DOHH2 (cell line): ENCODE measurements at regions not wholly inside any gene's neighbourhood (a gene's known extent, or its start where the extent isn't known, plus 50 kb on each side); places are given as distances from the start of the nearest gene placed in this dataset.
A peak's percentile ranks its signal among the peaks of the same experiment; 100 is the strongest.

Experiments
- H3F3A ChIP-seq: fragments of 200-600 bp; sonication (generic), shearing (Covaris generic); 2 replicates; pipeline ENCODE4 v1.6.0; 2016; ENCODE audit warnings: antibody characterized with exemption, mild to moderate bottlenecking; ENCODE audit not compliant: control insufficient read depth, insufficient read depth
- H3K27ac ChIP-seq: fragments of 200-600 bp; sonication (generic); 2 replicates; pipeline ENCODE4 v1.5.1; 2014; ENCODE audit warnings: low read depth, mild to moderate bottlenecking, low read length, moderate library complexity
- H3K27me3 ChIP-seq: fragments of 200-600 bp; sonication (generic); 2 replicates; pipeline ENCODE4 v1.6.1; 2014; ENCODE audit warnings: mild to moderate bottlenecking, low read length, mixed read lengths; ENCODE audit not compliant: control insufficient read depth
- H3K36me3 ChIP-seq: fragments of 200-600 bp; sonication (generic); 2 replicates; pipeline ENCODE4 v1.6.1; 2014; ENCODE audit warnings: mild to moderate bottlenecking, low read length, moderate library complexity, mixed read lengths; ENCODE audit not compliant: control insufficient read depth
- H3K4me1 ChIP-seq: fragments of 200-600 bp; sonication (generic); 2 replicates; pipeline ENCODE4 v1.6.1; 2014; ENCODE audit warnings: mild to moderate bottlenecking, low read length, mixed read lengths; ENCODE audit not compliant: control insufficient read depth
- H3K4me2 ChIP-seq: fragments of 200-600 bp; sonication (generic); 2 replicates; pipeline ENCODE4 v1.6.0; 2014; ENCODE audit warnings: mild to moderate bottlenecking, low read length, moderate library complexity
- H3K4me3 ChIP-seq: fragments of 200-600 bp; sonication (generic); 2 replicates; pipeline ENCODE4 v1.5.1; 2014; ENCODE audit warnings: mild to moderate bottlenecking, low read length, mixed read lengths
- H3K79me2 ChIP-seq: fragments of 200-600 bp; sonication (generic); 2 replicates; pipeline ENCODE4 v1.6.1; 2014; ENCODE audit warnings: mild to moderate bottlenecking, low read length, mixed read lengths; ENCODE audit not compliant: control insufficient read depth
- H3K9me2 ChIP-seq: fragments of 200-600 bp; sonication (generic); replicated peaks from 2 replicates; pipeline ENCODE4 v1.6.1; 2014; ENCODE audit warnings: mild to moderate bottlenecking, low read length, mixed read lengths; ENCODE audit not compliant: control insufficient read depth
- H3K9me3 ChIP-seq: fragments of 200-600 bp; sonication (generic); 2 replicates; pipeline ENCODE4 v1.6.1; 2014; ENCODE audit warnings: antibody characterized with exemption, low read length, mixed read lengths; ENCODE audit not compliant: control insufficient read depth, insufficient read depth
- H4K20me1 ChIP-seq: fragments of 200-600 bp; sonication (generic); 2 replicates; pipeline ENCODE4 v1.6.0; 2014; ENCODE audit warnings: low read depth, mild to moderate bottlenecking, antibody characterized with exemption, low read length, moderate library complexity; ENCODE audit not compliant: control insufficient read depth, insufficient read depth
- CTCF ChIP-seq: fragments of 200-600 bp; sonication (generic); IDR thresholded peaks from one replicate; pipeline ENCODE4 v1.5.1; 2014; ENCODE audit warnings: antibody characterized with exemption, mild to moderate bottlenecking, low read depth, low read length; ENCODE audit not compliant: poor library complexity, severe bottlenecking
- EZH2phosphoT487 ChIP-seq: fragments of 200-600 bp; sonication (generic); IDR thresholded peaks from 2 replicates; pipeline ENCODE4 v1.6.1; 2017; ENCODE audit warnings: borderline replicate concordance, mild to moderate bottlenecking, antibody characterized with exemption, low read length, moderate library complexity, mixed read lengths

- no peak overlapping the region for H3K27ac ChIP-seq
- H3F3A ChIP-seq = no peaks in the 10 kb centered on the region
- H3K27me3 ChIP-seq = no peaks in the 10 kb centered on the region
- no peak overlapping the region for H3K4me2 ChIP-seq
- TF ChIP-seq CTCF (peak; percentile 13), EZH2phosphoT487 (no peak)
- H3K9me3 ChIP-seq = no peaks in the 10 kb centered on the region
- H3K36me3 ChIP-seq = no peaks in the 10 kb centered on the region
- no peaks in the 10 kb centered on the region for H4K20me1 ChIP-seq
- no peaks in the 10 kb centered on the region for H3K79me2 ChIP-seq
- H3K4me3 ChIP-seq = no peak overlapping the region
- H3K9me2 ChIP-seq = no peaks in the 10 kb centered on the region
- H3K4me1 ChIP-seq = no peaks in the 10 kb centered on the region
These were observed 377.7 kb upstream of the ERCC4 start for GRCh38 chr16:13542284-13542683.

- no peaks in the 10 kb centered on the region for H3K9me2 ChIP-seq
- H3K4me3 ChIP-seq = no peak overlapping the region
- H3K9me3 ChIP-seq = no peaks in the 10 kb centered on the region
- no peaks in the 10 kb centered on the region for H4K20me1 ChIP-seq
- TF ChIP-seq EZH2phosphoT487 = no peak
- TF ChIP-seq CTCF = no peak
- H3K4me1 ChIP-seq = no peaks in the 10 kb centered on the region
- H3K79me2 ChIP-seq = no peaks in the 10 kb centered on the region
- H3F3A ChIP-seq = no peaks in the 10 kb centered on the region
- no peak overlapping the region for H3K4me2 ChIP-seq
- H3K27ac ChIP-seq = no peak overlapping the region
- no peaks in the 10 kb centered on the region for H3K27me3 ChIP-seq
- H3K36me3 ChIP-seq = no peaks in the 10 kb centered on the region
These were observed 376.1 kb upstream of the ERCC4 start for GRCh38 chr16:13543850-13544249.

- no peak for TF ChIP-seq EZH2phosphoT487
- TF ChIP-seq CTCF = no peak
- H3K4me3 ChIP-seq = no peak overlapping the region
- no peaks in the 10 kb centered on the region for H3K9me3 ChIP-seq
- H3K79me2 ChIP-seq = no peaks in the 10 kb centered on the region
- no peaks in the 10 kb centered on the region for H3F3A ChIP-seq
- H3K4me1 ChIP-seq = no peaks in the 10 kb centered on the region
- H3K9me2 ChIP-seq = no peaks in the 10 kb centered on the region
- no peaks in the 10 kb centered on the region for H4K20me1 ChIP-seq
- H3K27ac ChIP-seq = no peak overlapping the region
- H3K4me2 ChIP-seq = no peak overlapping the region
- no peaks in the 10 kb centered on the region for H3K36me3 ChIP-seq
- H3K27me3 ChIP-seq = no peaks in the 10 kb centered on the region
These were observed 374.7 kb upstream of the ERCC4 start for GRCh38 chr16:13545271-13545670.

- Histone ChIP-seq H3K4me2 (no peak overlapping the region), H3K79me2 (no peaks in the 10 kb centered on the region), H3K27ac (no peak overlapping the region), H3K4me3 (no peak overlapping the region), H3K9me3 (no peaks in the 10 kb centered on the region), H4K20me1 (no peaks in the 10 kb centered on the region), H3K4me1 (no peaks in the 10 kb centered on the region), H3F3A (no peaks in the 10 kb centered on the region), H3K9me2 (no peaks in the 10 kb centered on the region), H3K27me3 (no peaks in the 10 kb centered on the region), H3K36me3 (no peaks in the 10 kb centered on the region)
- TF ChIP-seq EZH2phosphoT487 (no peak), CTCF (no peak)
These were observed 369.7 kb upstream of the ERCC4 start for GRCh38 chr16:13550254-13550653.
